WERI-Rb-1 (cell line): ENCODE measurements at regions not wholly inside any gene's neighbourhood (a gene's known extent, or its start where the extent isn't known, plus 50 kb on each side); places are given as distances from the start of the nearest gene placed in this dataset.

Source experiments
- DNase-seq: peaks from one replicate; pipeline ENCODE4 v3.0.0-alpha.2; 2020
- H3K27ac ChIP-seq: fragments of 250-450 bp; sonication (Bioruptor Pico); 2 replicates; pipeline ENCODE4 v1.5.1; 2020; ENCODE audit warnings: mild to moderate bottlenecking, moderate library complexity
- H3K27me3 ChIP-seq: fragments of 250-450 bp; sonication (Bioruptor Pico); 2 replicates; pipeline ENCODE4 v1.5.1; 2021; ENCODE audit warnings: mild to moderate bottlenecking, low read depth, moderate library complexity; ENCODE audit not compliant: insufficient read depth, severe bottlenecking
- H3K36me3 ChIP-seq: fragments of 250-450 bp; sonication (Bioruptor Pico); 2 replicates; pipeline ENCODE4 v1.5.1; 2020; ENCODE audit warnings: mild to moderate bottlenecking, moderate library complexity
- H3K4me3 ChIP-seq: 2 replicates; pipeline ENCODE4 v1.5.1; 2011; ENCODE audit warnings: low read depth, mild to moderate bottlenecking, control low read depth, low read length
- H3K9me3 ChIP-seq: fragments of 250-450 bp; sonication (Bioruptor Pico); 2 replicates; pipeline ENCODE4 v1.5.1; 2021; ENCODE audit warnings: mild to moderate bottlenecking, moderate library complexity; ENCODE audit not compliant: severe bottlenecking
- TF ChIP-seq, protein P1 (sequence below): IDR thresholded peaks from 2 replicates; pipeline ENCODE4 v1.5.1; 2011; ENCODE audit warnings: low read depth, mild to moderate bottlenecking, control low read depth, inconsistent platforms, low read length

DNA sequence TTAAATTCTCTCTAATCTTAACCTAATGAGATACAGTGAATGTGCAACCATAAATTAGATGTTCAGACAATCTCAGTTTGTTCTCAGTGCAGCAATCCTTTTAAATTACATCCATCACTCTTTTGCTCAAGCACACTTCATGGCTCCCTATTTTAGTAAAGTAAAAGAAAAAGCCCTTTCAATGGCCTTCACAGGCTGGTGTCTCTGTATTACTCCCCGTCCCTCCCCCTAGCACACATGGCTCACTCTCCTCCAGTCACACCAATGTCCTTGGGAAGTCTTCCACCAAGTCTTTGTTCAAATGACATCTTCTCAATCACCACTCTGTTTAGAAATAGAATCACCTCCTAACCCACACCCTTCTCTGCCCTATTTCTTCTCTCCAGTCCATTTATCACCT lies 60.3 kb upstream of the RGS7 start:
- Histone ChIP-seq H3K4me3 (no peak overlapping the region), H3K9me3 (no peaks in the 10 kb centered on the region), H3K27me3 (no peaks in the 10 kb centered on the region), H3K36me3 (no peaks in the 10 kb centered on the region), H3K27ac (peak overlapping the region; percentile 56)
- DNase-seq = peak; percentile 73
- TF ChIP-seq, protein P1, sequence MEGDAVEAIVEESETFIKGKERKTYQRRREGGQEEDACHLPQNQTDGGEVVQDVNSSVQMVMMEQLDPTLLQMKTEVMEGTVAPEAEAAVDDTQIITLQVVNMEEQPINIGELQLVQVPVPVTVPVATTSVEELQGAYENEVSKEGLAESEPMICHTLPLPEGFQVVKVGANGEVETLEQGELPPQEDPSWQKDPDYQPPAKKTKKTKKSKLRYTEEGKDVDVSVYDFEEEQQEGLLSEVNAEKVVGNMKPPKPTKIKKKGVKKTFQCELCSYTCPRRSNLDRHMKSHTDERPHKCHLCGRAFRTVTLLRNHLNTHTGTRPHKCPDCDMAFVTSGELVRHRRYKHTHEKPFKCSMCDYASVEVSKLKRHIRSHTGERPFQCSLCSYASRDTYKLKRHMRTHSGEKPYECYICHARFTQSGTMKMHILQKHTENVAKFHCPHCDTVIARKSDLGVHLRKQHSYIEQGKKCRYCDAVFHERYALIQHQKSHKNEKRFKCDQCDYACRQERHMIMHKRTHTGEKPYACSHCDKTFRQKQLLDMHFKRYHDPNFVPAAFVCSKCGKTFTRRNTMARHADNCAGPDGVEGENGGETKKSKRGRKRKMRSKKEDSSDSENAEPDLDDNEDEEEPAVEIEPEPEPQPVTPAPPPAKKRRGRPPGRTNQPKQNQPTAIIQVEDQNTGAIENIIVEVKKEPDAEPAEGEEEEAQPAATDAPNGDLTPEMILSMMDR = no peak

DNA sequence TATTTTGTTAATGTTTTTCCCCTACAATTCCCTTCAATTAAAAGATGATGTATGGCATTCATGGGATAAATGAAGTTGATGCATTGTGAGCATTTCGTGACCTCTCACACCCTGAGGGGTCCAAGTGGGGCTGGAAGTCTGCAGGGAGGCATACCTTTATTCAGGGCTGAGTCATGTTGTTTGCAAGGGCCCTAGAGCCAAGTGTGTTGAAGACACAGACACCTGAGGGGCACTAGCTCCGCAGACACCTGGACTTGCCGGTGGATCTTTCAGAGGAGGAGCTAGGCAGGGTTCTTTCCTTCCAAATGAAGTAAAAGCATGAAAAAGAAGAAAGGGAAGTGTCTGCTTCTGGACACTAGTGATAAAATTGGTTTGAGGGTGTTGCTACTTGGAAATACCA lies 57.0 kb upstream of the RGS7 start:
- Histone ChIP-seq H3K4me3 (no peak overlapping the region), H3K27me3 (no peaks in the 10 kb centered on the region), H3K36me3 (no peaks in the 10 kb centered on the region), H3K27ac (no peak overlapping the region), H3K9me3 (no peaks in the 10 kb centered on the region)
- DNase-seq = no peak
- TF ChIP-seq, protein P1 = no peak

DNA sequence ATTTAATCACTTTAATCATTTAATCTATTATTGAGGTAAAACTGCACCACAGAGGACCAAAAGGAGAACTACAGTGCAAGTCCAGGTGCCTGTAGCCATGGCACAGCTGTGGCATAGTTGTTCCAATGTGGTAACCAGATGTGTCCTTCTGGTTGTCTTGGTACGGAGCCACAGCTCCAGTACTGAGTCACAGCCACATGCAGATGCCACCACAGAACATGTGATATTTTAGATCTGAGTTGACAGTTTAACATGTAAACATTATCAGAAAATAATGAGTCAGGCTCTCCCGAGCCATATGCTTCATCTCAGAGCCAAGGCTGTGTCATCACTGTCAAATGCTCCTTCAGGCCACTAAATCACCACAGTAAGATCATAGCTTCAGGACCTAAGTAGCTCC lies 56.4 kb upstream of the RGS7 start:
- no peaks in the 10 kb centered on the region for H3K27me3 ChIP-seq
- DNase-seq = no peak
- H3K36me3 ChIP-seq = no peaks in the 10 kb centered on the region
- H3K4me3 ChIP-seq = no peak overlapping the region
- H3K27ac ChIP-seq = no peak overlapping the region
- TF ChIP-seq, protein P1 = no peak
- no peaks in the 10 kb centered on the region for H3K9me3 ChIP-seq

DNA sequence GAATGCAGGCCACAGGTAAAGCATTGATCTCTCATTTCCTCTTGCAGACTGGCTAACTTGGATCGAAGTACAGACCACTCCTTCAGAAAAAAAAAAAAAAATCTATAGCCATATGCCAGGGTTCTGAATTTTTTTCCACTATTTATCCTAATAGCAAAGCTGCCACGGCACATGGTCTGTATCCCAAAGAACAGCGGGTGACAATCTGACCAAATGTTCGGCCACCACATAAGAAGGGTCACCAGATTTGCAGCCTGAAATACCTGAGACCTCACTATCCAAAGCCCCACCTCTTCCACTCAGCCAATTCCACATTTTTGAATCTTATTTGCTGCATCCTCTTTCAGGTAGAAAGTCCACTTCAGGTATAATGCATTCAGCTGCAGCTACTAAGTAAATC lies 55.6 kb upstream of the RGS7 start:
- no peaks in the 10 kb centered on the region for H3K27me3 ChIP-seq
- TF ChIP-seq, protein P1 = no peak
- DNase-seq = no peak
- H3K4me3 ChIP-seq = no peak overlapping the region
- H3K9me3 ChIP-seq = no peaks in the 10 kb centered on the region
- H3K36me3 ChIP-seq = no peaks in the 10 kb centered on the region
- H3K27ac ChIP-seq = no peak overlapping the region

DNA sequence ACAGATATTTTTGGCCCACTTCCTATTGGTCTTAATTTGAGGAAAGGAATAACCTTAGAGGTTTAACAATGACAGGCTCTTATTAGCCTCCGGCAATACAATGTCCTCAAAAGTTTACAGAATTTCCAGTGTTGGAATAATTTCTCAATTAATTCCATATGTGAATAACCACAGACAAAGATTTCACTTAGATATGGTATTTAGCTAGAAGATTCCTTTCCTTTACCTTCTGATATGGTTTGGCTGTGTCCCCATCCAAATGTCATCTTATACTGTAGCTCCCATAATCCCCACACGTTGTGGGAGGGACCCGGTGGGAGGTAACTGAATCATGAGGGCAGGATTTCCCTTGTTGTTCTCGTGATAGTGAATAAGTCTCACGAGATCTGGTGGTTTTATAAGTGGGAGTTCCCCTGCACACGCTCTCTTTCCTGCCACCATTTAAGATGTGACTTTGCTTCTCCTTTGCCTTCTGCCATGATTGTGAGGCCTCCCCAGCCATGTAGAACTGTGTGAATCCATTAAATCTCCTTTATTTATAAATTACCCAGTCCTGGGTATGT lies 54.9 kb upstream of the RGS7 start:
- no peak overlapping the region for H3K27ac ChIP-seq
- no peak overlapping the region for H3K4me3 ChIP-seq
- H3K27me3 ChIP-seq = no peaks in the 10 kb centered on the region
- no peaks in the 10 kb centered on the region for H3K36me3 ChIP-seq
- no peak for DNase-seq
- H3K9me3 ChIP-seq = no peaks in the 10 kb centered on the region
- TF ChIP-seq, protein P1 = no peak
